ENCODE measurements at regions not wholly inside any gene's neighbourhood (a gene's known extent, or its start where the extent isn't known, plus 50 kb on each side); places are given as distances from the start of the nearest gene placed in this dataset.

DNA sequence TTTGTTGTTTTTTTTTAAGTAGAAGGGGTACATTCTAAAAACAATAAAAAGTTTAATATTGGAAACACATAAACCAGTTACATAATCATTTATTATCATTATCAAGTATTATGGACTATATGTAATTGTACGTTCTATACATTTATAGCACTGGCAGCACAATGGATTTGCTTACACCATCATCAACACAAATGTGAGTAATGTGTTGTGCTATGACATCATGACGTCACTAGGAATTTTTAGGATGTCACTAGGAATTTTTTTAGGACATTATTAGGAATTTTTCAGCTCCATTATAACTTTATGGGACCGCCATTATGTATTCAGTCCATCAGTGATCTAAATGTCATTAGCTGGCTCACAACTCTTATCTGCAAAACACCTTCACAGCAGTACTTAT lies 126.8 kb upstream of the SYT10 start:
- Histone ChIP-seq H3K27me3 (ENCODE audit: insufficient read depth) (no peaks in the 10 kb centered on the region), H3K4me2 (no peak overlapping the region), H3K9me3 (no peaks in the 10 kb centered on the region), H3K79me2 (ENCODE audit: insufficient read depth) (no peaks in the 10 kb centered on the region), H2AFZ (ENCODE audit: low read depth) (no peak overlapping the region), H3K9ac (no peak overlapping the region), H3F3A (replicated peaks; ENCODE audit: insufficient read depth) (no peaks in the 10 kb centered on the region), H3K9me2 (no peaks in the 10 kb centered on the region; the same call in 1 of the 2 replicates), H3K4me3 (ENCODE audit: low read depth in 2 of 2, low read length in 1 of 2) (no peak overlapping the region), H3K36me3 (replicated peaks in 1 of 2; ENCODE audit: control insufficient read depth in 1 of 2, insufficient read depth in 2 of 2, low read length in 1 of 2) (no peaks in the 10 kb centered on the region), H3K27ac (ENCODE audit: low read depth in 2 of 2, low read length in 1 of 2) (no peak overlapping the region), H3K4me1 (ENCODE audit: control insufficient read depth in 1 of 2, insufficient read depth in 2 of 2, low read depth in 1 of 2, low read length in 1 of 2) (no peaks in the 10 kb centered on the region), H4K20me1 (ENCODE audit: insufficient read depth) (no peaks in the 10 kb centered on the region)
- no peak for DNase-seq
- WGBS (ENCODE audit: low lambda C conversion rate), result 23% methylated on average over 3 of the region's 3 CpGs
- ChIA-PET CTCF (interaction anchor here (0.9 kb wide), 1 partner anchor 55 kb away, joined by 3 read pairs; no protein-coding TSS in a partner anchor), POLR2A (no interaction called here)
- TF ChIP-seq, protein P1, sequence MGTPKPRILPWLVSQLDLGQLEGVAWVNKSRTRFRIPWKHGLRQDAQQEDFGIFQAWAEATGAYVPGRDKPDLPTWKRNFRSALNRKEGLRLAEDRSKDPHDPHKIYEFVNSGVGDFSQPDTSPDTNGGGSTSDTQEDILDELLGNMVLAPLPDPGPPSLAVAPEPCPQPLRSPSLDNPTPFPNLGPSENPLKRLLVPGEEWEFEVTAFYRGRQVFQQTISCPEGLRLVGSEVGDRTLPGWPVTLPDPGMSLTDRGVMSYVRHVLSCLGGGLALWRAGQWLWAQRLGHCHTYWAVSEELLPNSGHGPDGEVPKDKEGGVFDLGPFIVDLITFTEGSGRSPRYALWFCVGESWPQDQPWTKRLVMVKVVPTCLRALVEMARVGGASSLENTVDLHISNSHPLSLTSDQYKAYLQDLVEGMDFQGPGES (IDR thresholded peaks at IDR 0.05; ENCODE audit: low read depth, low read length), result no peak
- no peak for TF ChIP-seq EP300 (IDR thresholded peaks at IDR 0.05; ENCODE audit: borderline replicate concordance in 1 of 2, low read depth in 1 of 2, low read length in 1 of 2)
- TF ChIP-seq GATA2 (CRISPR knock-in tag; IDR thresholded peaks at IDR 0.05), result no peak

GRCh38 chr12:33575346-33575745 lies 135.7 kb upstream of the SYT10 start:
- H3K36me3 ChIP-seq (replicated peaks in 1 of 2; ENCODE audit: control insufficient read depth in 1 of 2, insufficient read depth in 2 of 2, low read length in 1 of 2), result no peaks in the 10 kb centered on the region
- H3K4me2 ChIP-seq, result no peak overlapping the region
- H3K27ac ChIP-seq (ENCODE audit: low read depth in 2 of 2, low read length in 1 of 2), result no peak overlapping the region
- H2AFZ ChIP-seq (ENCODE audit: low read depth), result no peak overlapping the region
- H3K27me3 ChIP-seq (ENCODE audit: insufficient read depth), result no peaks in the 10 kb centered on the region
- no peaks in the 10 kb centered on the region for H4K20me1 ChIP-seq (ENCODE audit: insufficient read depth)
- ChIA-PET POLR2A (no interaction called here), CTCF (no interaction called here)
- no peak overlapping the region for H3K9ac ChIP-seq
- H3K4me1 ChIP-seq (ENCODE audit: control insufficient read depth in 1 of 2, insufficient read depth in 2 of 2, low read depth in 1 of 2, low read length in 1 of 2), result no peaks in the 10 kb centered on the region
- WGBS (ENCODE audit: low lambda C conversion rate), result 4% methylated on average over 3 of the region's 3 CpGs
- no peaks in the 10 kb centered on the region for H3F3A ChIP-seq (replicated peaks; ENCODE audit: insufficient read depth)
- TF ChIP-seq, protein P2, sequence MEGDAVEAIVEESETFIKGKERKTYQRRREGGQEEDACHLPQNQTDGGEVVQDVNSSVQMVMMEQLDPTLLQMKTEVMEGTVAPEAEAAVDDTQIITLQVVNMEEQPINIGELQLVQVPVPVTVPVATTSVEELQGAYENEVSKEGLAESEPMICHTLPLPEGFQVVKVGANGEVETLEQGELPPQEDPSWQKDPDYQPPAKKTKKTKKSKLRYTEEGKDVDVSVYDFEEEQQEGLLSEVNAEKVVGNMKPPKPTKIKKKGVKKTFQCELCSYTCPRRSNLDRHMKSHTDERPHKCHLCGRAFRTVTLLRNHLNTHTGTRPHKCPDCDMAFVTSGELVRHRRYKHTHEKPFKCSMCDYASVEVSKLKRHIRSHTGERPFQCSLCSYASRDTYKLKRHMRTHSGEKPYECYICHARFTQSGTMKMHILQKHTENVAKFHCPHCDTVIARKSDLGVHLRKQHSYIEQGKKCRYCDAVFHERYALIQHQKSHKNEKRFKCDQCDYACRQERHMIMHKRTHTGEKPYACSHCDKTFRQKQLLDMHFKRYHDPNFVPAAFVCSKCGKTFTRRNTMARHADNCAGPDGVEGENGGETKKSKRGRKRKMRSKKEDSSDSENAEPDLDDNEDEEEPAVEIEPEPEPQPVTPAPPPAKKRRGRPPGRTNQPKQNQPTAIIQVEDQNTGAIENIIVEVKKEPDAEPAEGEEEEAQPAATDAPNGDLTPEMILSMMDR (IDR thresholded peaks at IDR 0.05), result no peak
- TF ChIP-seq GABPA (IDR thresholded peaks at IDR 0.05; ENCODE audit: low read depth), result no peak
- no peak for TF ChIP-seq RFX5 (IDR thresholded peaks at IDR 0.05; ENCODE audit: low read length)
- no peak for TF ChIP-seq EZH2phosphoT487 (IDR thresholded peaks at IDR 0.05; ENCODE audit: borderline replicate concordance, low read depth)
- TF ChIP-seq PBX3 (IDR thresholded peaks at IDR 0.05), result no peak
- TF ChIP-seq USF1 (IDR thresholded peaks at IDR 0.05; ENCODE audit: borderline replicate concordance, low read depth), result no peak
- TF ChIP-seq, protein P3, sequence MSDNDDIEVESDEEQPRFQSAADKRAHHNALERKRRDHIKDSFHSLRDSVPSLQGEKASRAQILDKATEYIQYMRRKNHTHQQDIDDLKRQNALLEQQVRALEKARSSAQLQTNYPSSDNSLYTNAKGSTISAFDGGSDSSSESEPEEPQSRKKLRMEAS (IDR thresholded peaks at IDR 0.05; ENCODE audit: low read depth), result no peak
- TF ChIP-seq MXI1 (IDR thresholded peaks at IDR 0.05; ENCODE audit: low read depth, low read length), result no peak
- no peak for TF ChIP-seq SIN3A (IDR thresholded peaks at IDR 0.05; ENCODE audit: borderline replicate concordance, low read depth, low read length)
- TF ChIP-seq CHD2 (IDR thresholded peaks at IDR 0.05; ENCODE audit: low read length, partially characterized antibody), result no peak
- no peak for TF ChIP-seq JUND (IDR thresholded peaks at IDR 0.05)
- no peak for TF ChIP-seq FOXM1 (IDR thresholded peaks at IDR 0.05; ENCODE audit: low read depth)
- no peak for TF ChIP-seq TCF12 (IDR thresholded peaks at IDR 0.05)
- no peak for TF ChIP-seq TAF1 (IDR thresholded peaks at IDR 0.05; ENCODE audit: borderline replicate concordance, low read depth, low read length)
- TF ChIP-seq FOSL2 (IDR thresholded peaks at IDR 0.05; ENCODE audit: borderline replicate concordance, low read depth), result no peak
- DNase-seq, result no peak
- H3K4me3 ChIP-seq (ENCODE audit: low read depth in 2 of 2, low read length in 1 of 2), result no peak overlapping the region
- H3K9me3 ChIP-seq, result no peaks in the 10 kb centered on the region
- H3K9me2 ChIP-seq, result no peaks in the 10 kb centered on the region
- H3K79me2 ChIP-seq (ENCODE audit: insufficient read depth), result no peaks in the 10 kb centered on the region
